Erythroblast (primary cell): ENCODE measurements at regions not wholly inside any gene's neighbourhood (a gene's known extent, or its start where the extent isn't known, plus 50 kb on each side); places are given as distances from the start of the nearest gene placed in this dataset.

ENCODE experiments used
- GATA1 ChIP-seq: IDR thresholded peaks from 2 replicates; pipeline ENCODE4 v1.6.1; 2011; ENCODE audit warnings: low read depth, mild to moderate bottlenecking, control low read depth, low read length, moderate library complexity
- POLR2A ChIP-seq: IDR thresholded peaks from 2 replicates; pipeline ENCODE4 v1.6.1; 2011; ENCODE audit warnings: mild to moderate bottlenecking, low read length

- TF ChIP-seq POLR2A (no peak), GATA1 (no peak)
These were observed 118.7 kb upstream of the BOD1 start for GRCh38 chr5:173735184-173735583.
